ENCODE measurements at regions not wholly inside any gene's neighbourhood (a gene's known extent, or its start where the extent isn't known, plus 50 kb on each side); places are given as distances from the start of the nearest gene placed in this dataset.
"Not testable (repeated sequence)": the region's sequence is repeated elsewhere in the genome, so short reads cannot be mapped to it uniquely, and the experiment has no call there.

- TF ChIP-seq CTCF (conservative IDR thresholded peaks at IDR 0.05); ZFX (IDR thresholded peaks at IDR 0.05): not testable (repeated sequence)
Measured at GRCh38 chr4:72884225-72884624, 185.3 kb downstream of the COX18 start.
